H1 (cell line): ENCODE measurements at regions not wholly inside any gene's neighbourhood (a gene's known extent, or its start where the extent isn't known, plus 50 kb on each side); places are given as distances from the start of the nearest gene placed in this dataset.

Experiments
- NRF1 ChIP-seq: IDR thresholded peaks from 2 replicates; pipeline ENCODE4 v1.6.1; 2011; ENCODE audit warnings: mild to moderate bottlenecking, low read depth, low read length, improper control_type of control experiment
- PHF8 ChIP-seq: fragments of 200-600 bp; sonication (generic); conservative IDR thresholded peaks from 2 replicates; pipeline ENCODE4 v1.7.1; 2012; ENCODE audit warnings: low read depth, mild to moderate bottlenecking, inconsistent platforms, low read length, moderate library complexity
- POU5F1 ChIP-seq: IDR thresholded peaks from 2 replicates; pipeline ENCODE4 v1.6.1; 2011; ENCODE audit warnings: low read depth, mild to moderate bottlenecking, low read length, moderate library complexity
- SP1 ChIP-seq: IDR thresholded peaks from 2 replicates; pipeline ENCODE4 v1.6.1; 2011; ENCODE audit warnings: low read depth, low read length
- SP2 ChIP-seq: IDR thresholded peaks from 2 replicates; pipeline ENCODE4 v1.6.1; 2012; ENCODE audit warnings: mild to moderate bottlenecking, low read length, inconsistent platforms

- TF ChIP-seq SP2 (no peak), NRF1 (no peak), POU5F1 (no peak), PHF8 (no peak), SP1 (no peak)
- TF ChIP-seq, all 59 proteins: peak for 0
Measured at GRCh38 chr18:25787276-25787675, 303.1 kb downstream of the SS18 start (continued).
